ENCODE measurements at regions not wholly inside any gene's neighbourhood (a gene's known extent, or its start where the extent isn't known, plus 50 kb on each side); places are given as distances from the start of the nearest gene placed in this dataset.

DNA sequence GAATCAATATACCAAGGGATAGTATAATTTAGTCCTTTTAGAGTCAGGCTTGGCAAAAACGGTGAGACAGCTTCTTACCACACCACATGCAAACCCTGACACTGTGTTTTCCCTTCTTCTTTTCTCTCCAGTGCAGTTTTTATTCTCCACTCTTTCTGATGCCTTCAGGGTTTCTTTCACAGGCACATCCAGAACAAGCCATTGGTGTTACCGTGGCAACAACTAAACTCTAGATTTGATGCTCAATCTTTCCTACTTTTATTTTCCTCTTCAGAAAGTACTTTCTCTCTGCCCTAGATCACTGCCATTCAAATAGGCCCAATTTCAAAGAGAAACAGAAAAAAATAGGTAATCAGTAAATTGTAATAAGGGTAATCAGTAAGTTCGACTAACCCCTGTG is 469.8 kb upstream of the POT1 start:
- Histone ChIP-seq H3K9me3 (ENCODE audit: severe bottlenecking) (no peaks in the 10 kb centered on the region), H3K27me3 (ENCODE audit: insufficient read depth, poor library complexity, severe bottlenecking) (no peaks in the 10 kb centered on the region), H3K4me1 (ENCODE audit: insufficient read depth, poor library complexity, severe bottlenecking) (no peaks in the 10 kb centered on the region), H3K36me3 (ENCODE audit: low read depth) (no peaks in the 10 kb centered on the region), H3K4me3 (ENCODE audit: severe bottlenecking) (no peak overlapping the region), H3K27ac (ENCODE audit: poor library complexity, severe bottlenecking) (no peak overlapping the region)
- no peak for ATAC-seq (ENCODE audit: low read depth)
- TF ChIP-seq, protein P1, sequence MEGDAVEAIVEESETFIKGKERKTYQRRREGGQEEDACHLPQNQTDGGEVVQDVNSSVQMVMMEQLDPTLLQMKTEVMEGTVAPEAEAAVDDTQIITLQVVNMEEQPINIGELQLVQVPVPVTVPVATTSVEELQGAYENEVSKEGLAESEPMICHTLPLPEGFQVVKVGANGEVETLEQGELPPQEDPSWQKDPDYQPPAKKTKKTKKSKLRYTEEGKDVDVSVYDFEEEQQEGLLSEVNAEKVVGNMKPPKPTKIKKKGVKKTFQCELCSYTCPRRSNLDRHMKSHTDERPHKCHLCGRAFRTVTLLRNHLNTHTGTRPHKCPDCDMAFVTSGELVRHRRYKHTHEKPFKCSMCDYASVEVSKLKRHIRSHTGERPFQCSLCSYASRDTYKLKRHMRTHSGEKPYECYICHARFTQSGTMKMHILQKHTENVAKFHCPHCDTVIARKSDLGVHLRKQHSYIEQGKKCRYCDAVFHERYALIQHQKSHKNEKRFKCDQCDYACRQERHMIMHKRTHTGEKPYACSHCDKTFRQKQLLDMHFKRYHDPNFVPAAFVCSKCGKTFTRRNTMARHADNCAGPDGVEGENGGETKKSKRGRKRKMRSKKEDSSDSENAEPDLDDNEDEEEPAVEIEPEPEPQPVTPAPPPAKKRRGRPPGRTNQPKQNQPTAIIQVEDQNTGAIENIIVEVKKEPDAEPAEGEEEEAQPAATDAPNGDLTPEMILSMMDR (IDR thresholded peaks at IDR 0.05; ENCODE audit: poor library complexity, severe bottlenecking), result no peak
- no peak for DNase-seq (ENCODE audit: low spot score)

DNA sequence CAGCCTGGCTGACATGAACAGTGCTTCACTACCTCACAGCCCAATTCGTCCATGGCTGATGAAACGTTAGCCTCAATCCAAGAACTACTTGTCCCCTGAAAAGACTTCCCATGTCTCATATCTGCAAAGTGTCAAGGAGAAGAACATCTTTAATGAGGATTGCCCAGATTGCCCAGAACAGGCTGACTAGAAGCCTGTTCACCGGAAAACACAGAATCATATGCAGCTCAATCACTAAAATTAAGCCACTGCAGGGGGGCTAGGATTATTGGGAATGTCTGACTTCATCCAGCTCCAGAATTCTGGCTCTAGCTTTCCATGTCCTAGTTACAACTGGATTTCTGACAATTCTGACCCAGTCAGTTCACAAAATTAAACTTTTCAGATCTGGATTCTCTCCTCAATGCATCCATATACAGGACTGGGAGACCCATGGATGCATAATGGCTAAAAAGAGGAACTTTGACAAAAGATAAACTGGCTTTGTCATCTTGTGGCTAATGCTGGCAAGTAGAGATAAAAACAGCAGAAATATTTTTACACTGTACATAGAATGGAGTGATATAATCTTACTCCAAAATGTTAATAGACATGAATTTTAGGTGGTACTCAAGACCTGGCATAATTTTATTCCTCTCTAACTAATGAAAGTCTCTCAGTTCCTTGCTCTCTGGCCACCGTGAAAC is 467.0 kb upstream of the POT1 start:
- TF ChIP-seq, protein P1 (IDR thresholded peaks at IDR 0.05; ENCODE audit: poor library complexity, severe bottlenecking), result no peak
- DNase-seq (ENCODE audit: low spot score) (no peak), ATAC-seq (ENCODE audit: low read depth) (no peak)
- Histone ChIP-seq H3K4me1 (ENCODE audit: insufficient read depth, poor library complexity, severe bottlenecking) (no peaks in the 10 kb centered on the region), H3K27me3 (ENCODE audit: insufficient read depth, poor library complexity, severe bottlenecking) (no peaks in the 10 kb centered on the region), H3K36me3 (ENCODE audit: low read depth) (no peaks in the 10 kb centered on the region), H3K27ac (ENCODE audit: poor library complexity, severe bottlenecking) (no peak overlapping the region), H3K9me3 (ENCODE audit: severe bottlenecking) (no peaks in the 10 kb centered on the region), H3K4me3 (ENCODE audit: severe bottlenecking) (no peak overlapping the region)

DNA sequence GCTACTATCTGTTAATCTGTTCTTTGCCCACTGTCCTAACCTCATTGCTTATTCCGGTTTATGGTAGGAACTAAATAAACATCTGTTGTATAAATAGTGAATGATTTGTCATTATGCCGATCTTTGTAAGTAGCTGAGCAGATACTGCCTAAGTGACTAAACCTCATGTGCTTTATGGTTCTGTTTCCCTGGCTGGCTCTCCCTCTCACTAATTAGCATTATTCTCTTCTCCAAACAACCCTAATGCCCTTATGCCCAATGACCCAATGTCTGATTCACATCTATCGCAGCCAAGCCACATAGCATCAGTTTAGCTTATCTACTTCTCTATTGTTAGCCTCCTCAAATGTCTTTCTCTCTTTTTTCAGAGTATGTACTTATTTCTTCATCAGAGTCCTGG is 462.3 kb upstream of the POT1 start:
- H3K9me3 ChIP-seq (ENCODE audit: severe bottlenecking), result no peaks in the 10 kb centered on the region
- ATAC-seq (ENCODE audit: low read depth) (no peak), DNase-seq (ENCODE audit: low spot score) (no peak)
- no peaks in the 10 kb centered on the region for H3K36me3 ChIP-seq (ENCODE audit: low read depth)
- no peaks in the 10 kb centered on the region for H3K27me3 ChIP-seq (ENCODE audit: insufficient read depth, poor library complexity, severe bottlenecking)
- H3K4me3 ChIP-seq (ENCODE audit: severe bottlenecking), result no peak overlapping the region
- no peak overlapping the region for H3K27ac ChIP-seq (ENCODE audit: poor library complexity, severe bottlenecking)
- H3K4me1 ChIP-seq (ENCODE audit: insufficient read depth, poor library complexity, severe bottlenecking), result no peaks in the 10 kb centered on the region
- TF ChIP-seq, protein P1 (IDR thresholded peaks at IDR 0.05; ENCODE audit: poor library complexity, severe bottlenecking), result no peak

DNA sequence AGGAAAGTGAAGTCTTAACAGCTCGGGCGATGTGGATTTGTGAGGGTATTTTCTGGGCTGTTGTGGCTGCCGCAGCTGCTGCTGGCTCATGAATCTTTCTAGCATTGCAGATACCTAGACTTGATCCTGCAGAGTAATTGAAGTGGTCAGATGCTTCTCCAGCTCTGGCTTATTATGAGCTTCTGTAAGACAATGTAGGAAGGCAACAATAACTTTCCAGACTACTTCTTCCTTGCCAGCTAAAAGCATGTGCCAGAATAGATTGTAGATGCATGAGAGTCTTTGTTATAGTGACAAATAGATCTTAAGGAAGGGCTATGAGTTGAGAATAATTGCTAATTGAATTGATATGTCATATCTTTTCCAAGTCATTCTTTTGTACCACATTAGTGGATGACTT is 461.4 kb upstream of the POT1 start:
- no peaks in the 10 kb centered on the region for H3K27me3 ChIP-seq (ENCODE audit: insufficient read depth, poor library complexity, severe bottlenecking)
- H3K27ac ChIP-seq (ENCODE audit: poor library complexity, severe bottlenecking), result no peak overlapping the region
- H3K9me3 ChIP-seq (ENCODE audit: severe bottlenecking), result no peaks in the 10 kb centered on the region
- H3K36me3 ChIP-seq (ENCODE audit: low read depth), result no peaks in the 10 kb centered on the region
- no peak overlapping the region for H3K4me3 ChIP-seq (ENCODE audit: severe bottlenecking)
- H3K4me1 ChIP-seq (ENCODE audit: insufficient read depth, poor library complexity, severe bottlenecking), result no peaks in the 10 kb centered on the region
- TF ChIP-seq, protein P1 (IDR thresholded peaks at IDR 0.05; ENCODE audit: poor library complexity, severe bottlenecking), result no peak
- DNase-seq (ENCODE audit: low spot score), result no peak
- no peak for ATAC-seq (ENCODE audit: low read depth)

DNA sequence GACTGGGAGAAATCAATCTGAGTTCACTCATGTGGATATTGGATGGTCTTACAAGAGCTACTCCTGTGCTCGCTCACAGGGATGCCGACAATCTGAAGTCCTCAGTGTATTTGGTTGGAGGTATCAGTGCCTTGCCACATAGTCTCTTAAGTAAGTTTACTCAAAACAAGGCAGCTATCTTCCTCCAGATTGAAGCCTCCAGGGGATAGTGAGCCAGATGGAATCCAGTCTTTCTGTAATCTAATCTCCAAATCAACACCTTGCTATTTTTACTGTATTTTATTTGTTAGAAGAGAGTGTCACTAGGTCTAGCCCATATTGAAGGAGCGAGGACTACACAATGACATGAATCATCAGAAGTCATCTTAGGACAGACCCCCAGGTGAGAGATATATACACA is 456.6 kb upstream of the POT1 start:
- TF ChIP-seq, protein P1 (IDR thresholded peaks at IDR 0.05; ENCODE audit: poor library complexity, severe bottlenecking), result no peak
- no peaks in the 10 kb centered on the region for H3K4me1 ChIP-seq (ENCODE audit: insufficient read depth, poor library complexity, severe bottlenecking)
- H3K36me3 ChIP-seq (ENCODE audit: low read depth), result no peaks in the 10 kb centered on the region
- DNase-seq (ENCODE audit: low spot score), result no peak
- peaks cover 2% of the 10 kb centered on the region for H3K9me3 ChIP-seq (ENCODE audit: severe bottlenecking)
- no peak overlapping the region for H3K27ac ChIP-seq (ENCODE audit: poor library complexity, severe bottlenecking)
- H3K4me3 ChIP-seq (ENCODE audit: severe bottlenecking), result no peak overlapping the region
- no peak for ATAC-seq (ENCODE audit: low read depth)
- no peaks in the 10 kb centered on the region for H3K27me3 ChIP-seq (ENCODE audit: insufficient read depth, poor library complexity, severe bottlenecking)
